GM21717 (cell line): ENCODE measurements at regions not wholly inside any gene's neighbourhood (a gene's known extent, or its start where the extent isn't known, plus 50 kb on each side); places are given as distances from the start of the nearest gene placed in this dataset.

ENCODE experiments used
- ATAC-seq: cut with Tn5 transposase; IDR thresholded peaks from one replicate; pipeline ENCODE4 v1.9.1; 2021; ENCODE audit warnings: mild to moderate bottlenecking, moderate library complexity; ENCODE audit not compliant: unreplicated experiment

DNA sequence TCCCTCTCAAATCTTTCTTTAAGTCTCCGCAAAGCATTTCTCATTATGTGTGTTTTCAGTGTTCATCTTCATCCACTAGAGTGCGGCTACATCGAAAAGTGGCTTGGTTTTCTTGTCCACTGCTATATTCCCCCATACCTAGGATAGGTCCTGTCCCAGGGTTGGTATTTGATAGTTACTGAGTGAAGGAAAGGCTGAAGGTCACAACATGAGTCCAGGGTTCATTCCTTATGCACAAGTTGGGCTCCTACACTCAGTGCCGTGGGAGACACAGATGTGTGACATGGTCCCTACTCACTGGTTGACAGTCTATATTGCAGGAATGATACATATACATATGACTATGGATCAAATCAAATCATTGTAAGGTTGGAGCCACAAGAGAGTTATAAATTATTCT, 55.4 kb upstream of the RELL1 start:
- no peak for ATAC-seq

DNA sequence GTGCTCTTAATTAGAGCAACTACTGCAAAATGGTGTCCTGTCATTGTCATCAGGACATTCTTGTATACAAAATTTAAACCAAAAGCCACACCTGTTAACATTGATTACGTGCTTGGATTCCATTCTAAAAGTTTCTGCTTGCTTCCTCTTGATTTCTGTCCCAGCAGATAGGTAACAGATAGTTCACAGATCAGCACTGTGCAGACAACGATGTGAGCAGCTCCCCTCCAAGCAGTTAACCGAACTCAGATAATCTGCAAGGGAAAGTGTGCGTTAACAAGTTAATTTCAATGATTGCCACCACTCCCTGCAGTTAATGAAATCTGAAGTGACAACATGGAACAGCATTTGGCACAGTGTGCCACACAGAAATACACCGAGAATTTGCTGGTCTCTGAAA, 54.4 kb upstream of the RELL1 start:
- ATAC-seq = no peak

GRCh38 chr4:37737466-37737865, 51.3 kb upstream of the RELL1 start:
- no peak for ATAC-seq
